HepG2 (cell line): ENCODE measurements at regions not wholly inside any gene's neighbourhood (a gene's known extent, or its start where the extent isn't known, plus 50 kb on each side); places are given as distances from the start of the nearest gene placed in this dataset.

Experiments
- ATAC-seq: fragments of 200-7000 bp; cut with Tn5 transposase; 3 replicates; pipeline ENCODE4 v1.9.1; 2020; ENCODE audit warnings: mild to moderate bottlenecking, moderate library complexity
- BruUV-seq: library from RNA; stranded (reverse); fragments of 400-500 nt; replicated peaks from 2 replicates; lab custom pipeline; 2021; lab: Mats Ljungman, UMichigan
- CTCF ChIA-PET: fragments of 300-600 bp; formaldehyde crosslinking; extraction: SDS; loops from one replicate; lab custom pipeline; 2021; ENCODE audit warnings: low total read pairs, inconsistent platforms, low intra/inter-chr PET ratio; lab: Yijun Ruan, JAX
- POLR2A ChIA-PET: fragments of 350-600 bp; sonication (Branson Sonifier 250); formaldehyde crosslinking; loops from one replicate; lab custom pipeline; 2020; ENCODE audit warnings: antibody characterized with exemption, inconsistent platforms; lab: Yijun Ruan, JAX
- DNase-seq: peaks from one replicate; pipeline ENCODE4 v3.0.0-alpha.2; 2015; ENCODE audit warnings: low spot score
- FAIRE-seq: peaks from 3 replicates; lab custom pipeline; 2011; peaks lifted over from hg19 to GRCh38; lab: Jason Lieb, UNC
- H2AFZ ChIP-seq: one replicate; pipeline ENCODE4 v1.6.1; 2011; ENCODE audit warnings: low read length, inconsistent platforms
- H3K27ac ChIP-seq: fragments of 300-600 bp; 3 replicates; pipeline ENCODE4 v1.8.0; 2011; ENCODE audit warnings: mixed run types, mild to moderate bottlenecking, mixed read lengths, low read length, inconsistent platforms; ENCODE audit not compliant: insufficient read depth; ENCODE audit errors: extremely low read length
- H3K27me3 ChIP-seq, 2 experiments: fragments of 200-600 bp in 1 of 2; 2 replicates in 1 of 2; 3 replicates in 1 of 2; pipeline versions ENCODE4 v1.6.0 to v1.8.0; 2011; ENCODE audit warnings: low read length in 2 of 2, mild to moderate bottlenecking in 2 of 2, moderate library complexity in 2 of 2, inconsistent platforms in 1 of 2; ENCODE audit not compliant: insufficient read depth in 2 of 2, control insufficient read depth in 1 of 2
- H3K36me3 ChIP-seq, 2 experiments: fragments of 200-600 bp in 1 of 2; replicated peaks in 1 of 2; 2 replicates in 1 of 2; 3 replicates in 1 of 2; pipeline versions ENCODE4 v1.5.1 to v1.8.0; 2011; ENCODE audit warnings: low read length in 2 of 2, inconsistent platforms in 1 of 2; ENCODE audit not compliant: insufficient read depth in 2 of 2, control insufficient read depth in 1 of 2
- H3K4me1 ChIP-seq: 2 replicates; pipeline ENCODE4 v1.5.1; 2012; ENCODE audit warnings: low read length, inconsistent platforms; ENCODE audit not compliant: insufficient read depth
- H3K4me2 ChIP-seq: 2 replicates; pipeline ENCODE4 v1.6.0; 2011; ENCODE audit warnings: low read depth, low read length, inconsistent platforms
- H3K4me3 ChIP-seq, 3 experiments: fragments of 200-600 bp in 1 of 3; sonication (generic), shearing (Covaris generic) in 1 of 3; replicated peaks in 1 of 3; 2 replicates each; pipeline ENCODE4 v1.5.1; 2011 to 2016; ENCODE audit warnings: low read length in 3 of 3, inconsistent platforms in 2 of 3, low read depth in 2 of 3, mild to moderate bottlenecking in 2 of 3, control low read depth in 1 of 3, mixed read lengths in 1 of 3; ENCODE audit not compliant: insufficient read depth in 1 of 3
- H3K79me2 ChIP-seq: one replicate; pipeline ENCODE4 v1.6.1; 2011; ENCODE audit warnings: low read length, inconsistent platforms; ENCODE audit not compliant: insufficient read depth
- H3K9ac ChIP-seq: 2 replicates; pipeline ENCODE4 v1.6.0; 2011; ENCODE audit warnings: mild to moderate bottlenecking, low read depth, low read length, inconsistent platforms; ENCODE audit not compliant: insufficient read depth
- H3K9me3 ChIP-seq: 2 replicates; pipeline ENCODE4 v1.5.1; 2012; ENCODE audit warnings: mild to moderate bottlenecking, low read length
- H4K20me1 ChIP-seq: 2 replicates; pipeline ENCODE4 v1.6.0; 2011; ENCODE audit warnings: inconsistent platforms, mild to moderate bottlenecking, low read length, moderate library complexity; ENCODE audit not compliant: insufficient read depth
- CBX2 ChIP-seq, 2 experiments: fragments of 200-600 bp in 1 of 2; sonication (generic); formaldehyde crosslinking in 1 of 2; IDR thresholded peaks; 2 replicates each; pipeline versions ENCODE4 v1.7.0 to v1.8.1; 2018 to 2022; ENCODE audit warnings: low read depth in 2 of 2, low read length in 1 of 2, mild to moderate bottlenecking in 1 of 2, missing genetic modification reagents in 1 of 2
- MAZ ChIP-seq, 2 experiments: sonication (generic) in 1 of 2; formaldehyde crosslinking in 1 of 2; IDR thresholded peaks; 2 replicates each; pipeline versions ENCODE4 v1.5.0 to v1.6.1; 2012 to 2020; ENCODE audit warnings: low read depth in 2 of 2, mild to moderate bottlenecking in 2 of 2, borderline replicate concordance in 1 of 2, improper control_type of control experiment in 1 of 2, low read length in 1 of 2, missing genetic modification reagents in 1 of 2, moderate library complexity in 1 of 2
- NONO ChIP-seq, 2 experiments: fragments of 450-650 bp in 1 of 2; sonication (generic) in 1 of 2; formaldehyde crosslinking in 1 of 2; IDR thresholded peaks in 1 of 2; conservative IDR thresholded peaks in 1 of 2; 2 replicates each; pipeline versions ENCODE4 v1.6.1 to v1.8.0; 2017 to 2022; ENCODE audit warnings: mild to moderate bottlenecking in 1 of 2, missing genetic modification reagents in 1 of 2, moderate library complexity in 1 of 2
- RFXAP ChIP-seq: sonication (generic); formaldehyde crosslinking; IDR thresholded peaks from 2 replicates; pipeline ENCODE4 v1.4.0; 2020; ENCODE audit warnings: missing genetic modification reagents, borderline replicate concordance
- SRSF4 ChIP-seq: fragments of 200-400 bp; formaldehyde crosslinking; IDR thresholded peaks from one replicate; pipeline ENCODE4 v1.6.1; 2018; ENCODE audit warnings: mild to moderate bottlenecking, low read depth, low read length, moderate library complexity; ENCODE audit not compliant: poor library complexity, severe bottlenecking
- ZNF780A ChIP-seq: sonication (generic); formaldehyde crosslinking; IDR thresholded peaks from 2 replicates; pipeline ENCODE4 v1.8.0; 2022; ENCODE audit warnings: mild to moderate bottlenecking, missing genetic modification reagents, moderate library complexity
- WGBS: methylation state at CpG from one replicate; pipeline ENCODE4 v1.1.6; 2017; ENCODE audit warnings: low lambda C conversion rate; 5-methylcytosine and 5-hydroxymethylcytosine counted together
- in situ Hi-C: cut with HindIII; loops from 2 replicates; pipeline ENCODE4 v1.10.0; 2017; ENCODE audit warnings: low pct_unique_long_range_greater_than_20kb; ENCODE audit not compliant: extremely low pct_ligation_motif_present
- intact Hi-C: fragments of 100-400 bp; cut with micrococcal nuclease; formaldehyde crosslinking; loops from one replicate; pipeline ENCODE4 v1.10.0; 2022; ENCODE audit not compliant: unreplicated experiment
- TF ChIP-seq, protein P1 (sequence below): sonication (generic); formaldehyde crosslinking; IDR thresholded peaks from 2 replicates; pipeline ENCODE4 v1.4.0; 2020; ENCODE audit warnings: missing genetic modification reagents, mild to moderate bottlenecking, borderline replicate concordance
- TF ChIP-seq, protein P2 (sequence below): sonication (generic); formaldehyde crosslinking; IDR thresholded peaks from 2 replicates; pipeline ENCODE4 v1.4.0; 2020; ENCODE audit warnings: missing genetic modification reagents

DNA sequence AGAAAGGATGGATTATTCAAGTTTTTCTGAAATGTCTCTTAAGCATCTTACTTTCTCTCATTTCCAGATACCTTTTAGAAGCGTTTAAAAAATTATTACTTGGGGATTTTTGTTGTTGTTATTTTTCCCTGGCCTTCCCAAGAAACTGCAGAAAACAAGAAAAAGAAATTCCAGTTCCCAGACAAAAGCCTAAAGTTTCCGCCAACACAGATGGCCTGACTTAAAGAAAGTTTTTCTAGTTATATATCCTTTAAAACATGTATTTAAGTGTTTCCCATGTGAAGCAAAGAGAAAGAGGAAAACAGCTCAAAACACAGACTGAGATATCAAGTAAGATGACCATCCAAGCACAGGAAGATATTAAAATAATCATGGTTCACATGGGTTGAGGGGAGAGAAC lies 401.7 kb upstream of the MAF start:
- H3K79me2 ChIP-seq = no peaks in the 10 kb centered on the region
- H3K36me3 ChIP-seq = no peaks in the 10 kb centered on the region
- TF ChIP-seq SRSF4 (no peak), ZNF780A (CRISPR knock-in tag) (no peak), RFXAP (CRISPR knock-in tag) (no peak), MAZ (IDR thresholded peaks at IDR 0.05; ENCODE audit: borderline replicate concordance, low read depth, low read length) (no peak), MAZ (CRISPR knock-in tag; IDR thresholded peaks at IDR 0.05; ENCODE audit: low read depth) (no peak), NONO (IDR thresholded peaks at IDR 0.05) (no peak), NONO (CRISPR knock-in tag; conservative IDR thresholded peaks at IDR 0.05) (no peak), CBX2 (IDR thresholded peaks at IDR 0.05; ENCODE audit: low read depth, low read length) (no peak), CBX2 (CRISPR knock-in tag; IDR thresholded peaks at IDR 0.05; ENCODE audit: low read depth) (no peak)
- TF ChIP-seq, protein P1, sequence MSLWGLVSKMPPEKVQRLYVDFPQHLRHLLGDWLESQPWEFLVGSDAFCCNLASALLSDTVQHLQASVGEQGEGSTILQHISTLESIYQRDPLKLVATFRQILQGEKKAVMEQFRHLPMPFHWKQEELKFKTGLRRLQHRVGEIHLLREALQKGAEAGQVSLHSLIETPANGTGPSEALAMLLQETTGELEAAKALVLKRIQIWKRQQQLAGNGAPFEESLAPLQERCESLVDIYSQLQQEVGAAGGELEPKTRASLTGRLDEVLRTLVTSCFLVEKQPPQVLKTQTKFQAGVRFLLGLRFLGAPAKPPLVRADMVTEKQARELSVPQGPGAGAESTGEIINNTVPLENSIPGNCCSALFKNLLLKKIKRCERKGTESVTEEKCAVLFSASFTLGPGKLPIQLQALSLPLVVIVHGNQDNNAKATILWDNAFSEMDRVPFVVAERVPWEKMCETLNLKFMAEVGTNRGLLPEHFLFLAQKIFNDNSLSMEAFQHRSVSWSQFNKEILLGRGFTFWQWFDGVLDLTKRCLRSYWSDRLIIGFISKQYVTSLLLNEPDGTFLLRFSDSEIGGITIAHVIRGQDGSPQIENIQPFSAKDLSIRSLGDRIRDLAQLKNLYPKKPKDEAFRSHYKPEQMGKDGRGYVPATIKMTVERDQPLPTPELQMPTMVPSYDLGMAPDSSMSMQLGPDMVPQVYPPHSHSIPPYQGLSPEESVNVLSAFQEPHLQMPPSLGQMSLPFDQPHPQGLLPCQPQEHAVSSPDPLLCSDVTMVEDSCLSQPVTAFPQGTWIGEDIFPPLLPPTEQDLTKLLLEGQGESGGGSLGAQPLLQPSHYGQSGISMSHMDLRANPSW (CRISPR knock-in tag) = no peak
- TF ChIP-seq, protein P2, sequence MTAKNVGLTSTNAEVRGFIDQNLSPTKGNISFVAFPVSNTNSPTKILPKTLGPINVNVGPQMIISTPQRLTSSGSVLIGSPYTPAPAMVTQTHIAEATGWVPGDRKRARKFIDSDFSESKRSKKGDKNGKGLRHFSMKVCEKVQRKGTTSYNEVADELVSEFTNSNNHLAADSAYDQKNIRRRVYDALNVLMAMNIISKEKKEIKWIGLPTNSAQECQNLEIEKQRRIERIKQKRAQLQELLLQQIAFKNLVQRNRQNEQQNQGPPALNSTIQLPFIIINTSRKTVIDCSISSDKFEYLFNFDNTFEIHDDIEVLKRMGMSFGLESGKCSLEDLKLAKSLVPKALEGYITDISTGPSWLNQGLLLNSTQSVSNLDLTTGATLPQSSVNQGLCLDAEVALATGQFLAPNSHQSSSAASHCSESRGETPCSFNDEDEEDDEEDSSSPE = no peak
- H3K4me2 ChIP-seq = no peak overlapping the region
- intact Hi-C loops = no loop called here
- ChIA-PET CTCF (no interaction called here), POLR2A (no interaction called here)
- DNase-seq (no peak), FAIRE-seq (no peak), ATAC-seq (no peak)
- in situ Hi-C loops = no loop called here
- 48% methylated on average over 2 of the region's 2 CpGs for WGBS
- no peak overlapping the region for H3K27ac ChIP-seq
- H3K9ac ChIP-seq = no peak overlapping the region
- H3K27me3 ChIP-seq = no peaks in the 10 kb centered on the region
- H3K9me3 ChIP-seq = no peaks in the 10 kb centered on the region
- no peak overlapping the region for H2AFZ ChIP-seq
- no peaks in the 10 kb centered on the region for H4K20me1 ChIP-seq
- BruUV-seq = no TSS peak
- no peaks in the 10 kb centered on the region for H3K4me1 ChIP-seq
- H3K4me3 ChIP-seq = no peak overlapping the region
